HCT116 (cell line): ENCODE measurements at regions not wholly inside any gene's neighbourhood (a gene's known extent, or its start where the extent isn't known, plus 50 kb on each side); places are given as distances from the start of the nearest gene placed in this dataset.
"Not testable (repeated sequence)": the region's sequence is repeated elsewhere in the genome, so short reads cannot be mapped to it uniquely, and the experiment has no call there.

Experiments
- ATAC-seq: fragments of 200-7000 bp; cut with Tn5 transposase; 2 replicates; pipeline ENCODE4 v1.9.1; 2020; ENCODE audit warnings: mild to moderate bottlenecking, moderate library complexity
- BruUV-seq: library from RNA; stranded (reverse); fragments of 400-500 nt; replicated peaks from 2 replicates; lab custom pipeline; 2021; lab: Mats Ljungman, UMichigan
- CTCF ChIA-PET: fragments of 300-600 bp; sonication (Branson Sonifier 250); formaldehyde crosslinking; loops from one replicate; lab custom pipeline; 2021; ENCODE audit warnings: antibody characterized with exemption; lab: Charles Lee
- POLR2A ChIA-PET: fragments of 300-600, 350-600 bp; sonication (Branson Sonifier 250); formaldehyde crosslinking; loops from one replicate; lab custom pipeline; 2021; ENCODE audit warnings: antibody characterized with exemption; lab: Charles Lee
- RAD21 ChIA-PET, 2 experiments: fragments of 300-600 bp; sonication (Branson Sonifier 250); formaldehyde crosslinking; loops; one replicate each; lab custom pipeline; 2023; ENCODE audit warnings: low total read pairs in 2 of 2; ENCODE audit not compliant: uncharacterized antibody in 2 of 2, unreplicated experiment in 2 of 2, low non-redundant PET in 1 of 2; lab: Charles Lee
- DNase-seq: peaks from one replicate; pipeline ENCODE4 v3.0.0-alpha.2; 2010; ENCODE audit warnings: low read depth, low spot score
- H2AFZ ChIP-seq: fragments of 200-600 bp; shearing (Covaris generic), sonication (generic); 2 replicates; pipeline ENCODE4 v1.6.1; 2017; ENCODE audit warnings: low read depth, mixed run types, mixed read lengths, antibody characterized with exemption, low read length; ENCODE audit not compliant: poor library complexity, severe bottlenecking
- H3K27ac ChIP-seq: 2 replicates; pipeline ENCODE4 v1.5.1; 2012; ENCODE audit warnings: low read depth, low read length
- H3K27me3 ChIP-seq: fragments of 200-600 bp; sonication (generic); 2 replicates; pipeline ENCODE4 v1.6.1; 2016; ENCODE audit warnings: mixed run types, low read length, mixed read lengths; ENCODE audit not compliant: insufficient read depth
- H3K36me3 ChIP-seq, 2 experiments: fragments of 200-500 bp in 1 of 2; fragments of 200-600 bp in 1 of 2; sonication (Bioruptor generic) in 1 of 2; sonication (generic) in 1 of 2; 2 replicates each; pipeline versions ENCODE4 v1.5.1 to v1.6.1; 2014 to 2016; ENCODE audit warnings: low read length in 2 of 2, inconsistent platforms in 1 of 2, mixed read lengths in 1 of 2, mixed run types in 1 of 2; ENCODE audit not compliant: insufficient read depth in 2 of 2, control insufficient read depth in 1 of 2
- H3K4me1 ChIP-seq, 2 experiments: fragments of 200-600 bp in 1 of 2; sonication (generic) in 1 of 2; 2 replicates each; pipeline versions ENCODE4 v1.5.1 to v1.6.1; 2012 to 2017; ENCODE audit warnings: low read length in 2 of 2, inconsistent platforms in 1 of 2, mild to moderate bottlenecking in 1 of 2, mixed read lengths in 1 of 2, mixed run types in 1 of 2, moderate library complexity in 1 of 2; ENCODE audit not compliant: insufficient read depth in 2 of 2, control insufficient read depth in 1 of 2
- H3K4me2 ChIP-seq: fragments of 200-600 bp; sonication (generic); 2 replicates; pipeline ENCODE4 v1.6.1; 2017; ENCODE audit warnings: mixed run types, low read length, mixed read lengths
- H3K4me3 ChIP-seq, 2 experiments: fragments of 200-600 bp in 1 of 2; sonication (generic) in 1 of 2; replicated peaks in 1 of 2; 2 replicates each; pipeline ENCODE4 v1.5.1; 2011 to 2016; ENCODE audit warnings: low read length in 2 of 2, control low read depth in 1 of 2, low read depth in 1 of 2, mild to moderate bottlenecking in 1 of 2, mixed read lengths in 1 of 2, mixed run types in 1 of 2
- H3K79me2 ChIP-seq: fragments of 200-600 bp; sonication (generic); 2 replicates; pipeline ENCODE4 v1.6.1; 2017; ENCODE audit warnings: mild to moderate bottlenecking, mixed run types, low read length, moderate library complexity, mixed read lengths; ENCODE audit not compliant: insufficient read depth
- H3K9ac ChIP-seq: fragments of 200-600 bp; sonication (generic); 2 replicates; pipeline ENCODE4 v1.6.1; 2016; ENCODE audit warnings: low read length, mixed read lengths
- H3K9me2 ChIP-seq: fragments of 200-600 bp; sonication (generic), shearing (Covaris generic); 2 replicates; pipeline ENCODE4 v1.6.1; 2017; ENCODE audit warnings: mixed run types, mild to moderate bottlenecking, moderate library complexity; ENCODE audit not compliant: insufficient read depth
- H3K9me3 ChIP-seq, 2 experiments: fragments of 200-500 bp in 1 of 2; fragments of 200-600 bp in 1 of 2; sonication (Bioruptor generic) in 1 of 2; sonication (generic) in 1 of 2; 2 replicates each; pipeline ENCODE4 v1.6.1; 2014 to 2017; ENCODE audit warnings: low read length in 2 of 2, mixed read lengths in 2 of 2, inconsistent platforms in 1 of 2, low read depth in 1 of 2, mild to moderate bottlenecking in 1 of 2, mixed run types in 1 of 2, moderate library complexity in 1 of 2; ENCODE audit not compliant: control insufficient read depth in 1 of 2, insufficient read depth in 1 of 2
- H4K20me1 ChIP-seq: fragments of 200-600 bp; sonication (generic), shearing (Covaris generic); 2 replicates; pipeline ENCODE4 v1.6.1; 2017; ENCODE audit warnings: mixed run types, mild to moderate bottlenecking, moderate library complexity; ENCODE audit not compliant: insufficient read depth
- ATF3 ChIP-seq: IDR thresholded peaks from 2 replicates; pipeline ENCODE4 v1.6.1; 2012
- EZH2 ChIP-seq: fragments of 200-600 bp; sonication (generic); IDR thresholded peaks from 2 replicates; pipeline ENCODE4 v1.6.1; 2017; ENCODE audit warnings: antibody characterized with exemption, mixed run types
- EZH2phosphoT487 ChIP-seq: fragments of 200-600 bp; IDR thresholded peaks from 2 replicates; pipeline ENCODE4 v1.6.1; 2018; ENCODE audit warnings: antibody characterized with exemption, borderline replicate concordance
- TCF7L2 ChIP-seq: IDR thresholded peaks from 2 replicates; pipeline ENCODE4 v1.7.0; 2011; ENCODE audit warnings: borderline replicate concordance, inconsistent platforms; ENCODE audit not compliant: insufficient read depth, insufficient read length; ENCODE audit errors: extremely low read depth
- ZNF274 ChIP-seq: fragments of 200-500 bp; sonication (Bioruptor generic); IDR thresholded peaks from 2 replicates; pipeline ENCODE4 v1.6.1; 2014; ENCODE audit warnings: mild to moderate bottlenecking, low read depth, low read length, inconsistent platforms
- intact Hi-C: fragments of 100-400 bp; cut with micrococcal nuclease; formaldehyde crosslinking; loops from 2 replicates; pipeline ENCODE4 v1.10.0; 2022

GRCh38 chr9:73969936-73970335 lies 527.2 kb upstream of the RORB start:
- Histone ChIP-seq H3K4me1 (no peaks in the 10 kb centered on the region), H3K9ac (no peak overlapping the region), H3K79me2 (no peaks in the 10 kb centered on the region), H3K9me2 (no peaks in the 10 kb centered on the region), H4K20me1 (no peaks in the 10 kb centered on the region), H3K27me3 (no peaks in the 10 kb centered on the region), H3K4me3 (no peak overlapping the region), H3K4me2 (no peak overlapping the region), H3K9me3 (no peaks in the 10 kb centered on the region; a peak in 1 of 4 replicates), H2AFZ (no peak overlapping the region), H3K27ac (no peak overlapping the region), H3K36me3 (no peaks in the 10 kb centered on the region)
- DNase-seq = no peak
- ATAC-seq = no peak
- ChIA-PET RAD21 (no interaction called here), CTCF (no interaction called here), POLR2A (no interaction called here)
- intact Hi-C loops = no loop called here
- TF ChIP-seq EZH2phosphoT487 = no peak
- no peak for TF ChIP-seq TCF7L2
- no peak for TF ChIP-seq ATF3
- no peak for TF ChIP-seq EZH2
- TF ChIP-seq ZNF274 = no peak
- BruUV-seq = no TSS peak

GRCh38 chr9:73976424-73976823 lies 520.7 kb upstream of the RORB start:
- intact Hi-C loops = not testable (repeated sequence)

More at GRCh38 chr9:73976424-73976823, 520.7 kb upstream of the RORB start:
- RAD21 ChIA-PET, H3K4me2 ChIP-seq, H3K9me3 ChIP-seq, H4K20me1 ChIP-seq, H3K27ac ChIP-seq, H3K4me3 ChIP-seq, H3K9ac ChIP-seq, H3K79me2 ChIP-seq, H3K4me1 ChIP-seq, H2AFZ ChIP-seq, H3K36me3 ChIP-seq, CTCF ChIA-PET, POLR2A ChIA-PET, BruUV-seq, H3K27me3 ChIP-seq, ATAC-seq, DNase-seq, H3K9me2 ChIP-seq: not testable (repeated sequence)
